Tibial nerve (tissue), 4 donors: ENCODE measurements at regions not wholly inside any gene's neighbourhood (a gene's known extent, or its start where the extent isn't known, plus 50 kb on each side); places are given as distances from the start of the nearest gene placed in this dataset.

ENCODE experiments used
- DNase-seq, 2 donors: peaks; one replicate each; pipeline ENCODE4 v3.0.0-alpha.2; 2019; ENCODE audit warnings: low spot score in 2 of 2
- H3K27ac ChIP-seq, 4 donors: fragments of 200-600 bp; sonication (generic) in 3 of 4; one replicate each; pipeline ENCODE4 v1.5.1; 2017 to 2019; ENCODE audit warnings: mild to moderate bottlenecking in 1 of 4
- H3K27me3 ChIP-seq, 2 donors: fragments of 200-600 bp; sonication (generic) in 1 of 2; one replicate each; pipeline versions ENCODE4 v1.5.1 to v1.6.0; 2017 to 2019
- H3K36me3 ChIP-seq, 3 donors: fragments of 200-600 bp; sonication (generic); one replicate each; pipeline ENCODE4 v1.5.1; 2018 to 2019
- H3K4me1 ChIP-seq, 4 donors: fragments of 200-600 bp; sonication (generic) in 3 of 4; one replicate each; pipeline ENCODE4 v1.5.1; 2017 to 2019
- H3K4me3 ChIP-seq, 4 donors: fragments of 200-600 bp; sonication (generic) in 3 of 4; one replicate each; pipeline ENCODE4 v1.5.1; 2017 to 2019; ENCODE audit warnings: mild to moderate bottlenecking in 1 of 4, moderate library complexity in 1 of 4
- H3K9me3 ChIP-seq, 4 donors: fragments of 200-600 bp; sonication (generic) in 3 of 4; one replicate each; pipeline ENCODE4 v1.5.1; 2017 to 2019
- EP300 ChIP-seq, 2 donors: sonication (generic); formaldehyde crosslinking; IDR thresholded peaks; one replicate each; pipeline ENCODE4 v1.6.1; 2017; ENCODE audit warnings: antibody characterized with exemption in 2 of 2, mild to moderate bottlenecking in 1 of 2
- POLR2A ChIP-seq, 2 donors: fragments of 450-650 bp; IDR thresholded peaks; one replicate each; pipeline ENCODE4 v1.6.1; 2017; ENCODE audit warnings: antibody characterized with exemption in 2 of 2, mild to moderate bottlenecking in 2 of 2, moderate library complexity in 2 of 2
- WGBS, 2 donors: methylation state at CpG; one replicate each; pipeline ENCODE4 v1.1.5; 2018; 5-methylcytosine and 5-hydroxymethylcytosine counted together
- TF ChIP-seq, protein P1 (sequence below), 5 experiments: fragments of 200-600 bp in 3 of 5; fragments of 450-650 bp in 2 of 5; sonication (generic) in 3 of 5; IDR thresholded peaks; one replicate each; pipeline ENCODE4 v1.5.1; 2016 to 2019; ENCODE audit warnings: antibody characterized with exemption in 5 of 5, mild to moderate bottlenecking in 3 of 5, moderate library complexity in 2 of 5

DNA sequence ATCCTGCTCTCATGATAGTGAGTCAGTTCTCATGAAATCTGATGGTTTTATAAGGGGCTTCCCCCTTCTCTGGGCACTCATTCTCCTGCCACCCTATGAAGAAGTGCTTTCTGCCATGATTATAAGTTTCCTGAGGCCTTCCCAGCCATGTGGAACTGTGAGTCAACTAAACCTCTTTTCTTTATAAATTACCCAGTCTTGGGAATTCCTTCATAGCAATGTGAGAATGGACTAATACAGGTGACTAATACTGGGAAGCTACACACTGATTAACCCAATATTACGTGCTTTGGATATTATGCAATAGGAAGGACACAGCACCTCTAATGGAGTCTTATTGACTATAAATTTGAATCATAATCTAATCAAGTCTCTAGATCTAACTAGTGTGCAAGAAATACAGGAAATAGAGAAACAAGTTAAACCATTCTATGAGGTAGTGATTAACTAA is 107.2 kb upstream of the ETAA1 start:
- Histone ChIP-seq H3K27me3 (no peaks in the 10 kb centered on the region), H3K36me3 (no peaks in the 10 kb centered on the region), H3K4me1 (no peaks in the 10 kb centered on the region), H3K4me3 (no peak overlapping the region), H3K27ac (no peak overlapping the region), H3K9me3 (no peaks in the 10 kb centered on the region)
- DNase-seq: no peak
- WGBS, 2 donors: 93% methylated on average over 1 of the region's 1 CpG
- TF ChIP-seq POLR2A (IDR thresholded peaks at IDR 0.05) (no peak), EP300 (IDR thresholded peaks at IDR 0.05) (no peak)
- TF ChIP-seq, protein P1, sequence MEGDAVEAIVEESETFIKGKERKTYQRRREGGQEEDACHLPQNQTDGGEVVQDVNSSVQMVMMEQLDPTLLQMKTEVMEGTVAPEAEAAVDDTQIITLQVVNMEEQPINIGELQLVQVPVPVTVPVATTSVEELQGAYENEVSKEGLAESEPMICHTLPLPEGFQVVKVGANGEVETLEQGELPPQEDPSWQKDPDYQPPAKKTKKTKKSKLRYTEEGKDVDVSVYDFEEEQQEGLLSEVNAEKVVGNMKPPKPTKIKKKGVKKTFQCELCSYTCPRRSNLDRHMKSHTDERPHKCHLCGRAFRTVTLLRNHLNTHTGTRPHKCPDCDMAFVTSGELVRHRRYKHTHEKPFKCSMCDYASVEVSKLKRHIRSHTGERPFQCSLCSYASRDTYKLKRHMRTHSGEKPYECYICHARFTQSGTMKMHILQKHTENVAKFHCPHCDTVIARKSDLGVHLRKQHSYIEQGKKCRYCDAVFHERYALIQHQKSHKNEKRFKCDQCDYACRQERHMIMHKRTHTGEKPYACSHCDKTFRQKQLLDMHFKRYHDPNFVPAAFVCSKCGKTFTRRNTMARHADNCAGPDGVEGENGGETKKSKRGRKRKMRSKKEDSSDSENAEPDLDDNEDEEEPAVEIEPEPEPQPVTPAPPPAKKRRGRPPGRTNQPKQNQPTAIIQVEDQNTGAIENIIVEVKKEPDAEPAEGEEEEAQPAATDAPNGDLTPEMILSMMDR (IDR thresholded peaks at IDR 0.05): no peak

DNA sequence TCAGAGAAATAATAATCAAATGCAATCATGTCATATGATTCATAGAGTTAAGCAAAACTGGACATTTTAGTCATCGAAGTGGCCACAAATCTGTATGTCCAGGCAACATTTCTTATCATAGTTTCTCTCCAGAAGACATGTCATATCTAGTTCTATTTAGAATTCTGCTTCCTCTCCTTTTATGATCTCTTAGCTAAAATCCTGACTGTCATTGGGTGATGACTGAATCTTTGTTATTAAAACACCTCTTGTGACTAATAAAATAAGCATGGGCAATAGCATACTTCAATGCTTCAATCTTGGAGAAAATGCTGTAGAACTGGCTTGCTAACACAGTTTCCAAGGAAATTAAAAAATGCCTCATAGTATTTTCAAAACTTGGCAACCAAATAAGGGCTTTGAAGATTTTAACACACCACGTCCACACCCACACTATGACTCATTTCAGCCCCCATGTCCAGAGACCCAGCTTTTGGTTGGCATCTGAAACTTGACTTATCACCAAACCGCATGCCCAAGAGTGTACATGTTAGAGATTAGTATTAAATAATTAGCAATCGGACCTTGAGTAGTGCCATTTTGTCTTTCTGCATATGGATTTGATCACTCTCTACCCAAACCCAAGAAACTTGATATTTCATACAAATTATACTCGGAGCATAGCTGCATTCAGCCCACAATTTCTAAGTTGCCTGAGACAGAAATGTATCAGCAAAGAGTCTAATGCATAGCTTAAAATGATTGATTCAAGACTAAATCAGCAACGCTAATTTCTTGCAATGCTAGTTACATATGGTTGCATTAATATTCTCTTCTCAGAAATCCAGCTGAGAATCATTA is 106.5 kb upstream of the ETAA1 start:
- no peaks in the 10 kb centered on the region for H3K4me1 ChIP-seq
- 75 to 78% methylated on average over 6 of the region's 6 CpGs for WGBS, 2 donors
- H3K27ac ChIP-seq: no peak overlapping the region
- no peaks in the 10 kb centered on the region for H3K27me3 ChIP-seq
- H3K36me3 ChIP-seq: no peaks in the 10 kb centered on the region
- TF ChIP-seq EP300 (IDR thresholded peaks at IDR 0.05): no peak
- no peak for DNase-seq
- no peak overlapping the region for H3K4me3 ChIP-seq
- H3K9me3 ChIP-seq: no peaks in the 10 kb centered on the region

DNA sequence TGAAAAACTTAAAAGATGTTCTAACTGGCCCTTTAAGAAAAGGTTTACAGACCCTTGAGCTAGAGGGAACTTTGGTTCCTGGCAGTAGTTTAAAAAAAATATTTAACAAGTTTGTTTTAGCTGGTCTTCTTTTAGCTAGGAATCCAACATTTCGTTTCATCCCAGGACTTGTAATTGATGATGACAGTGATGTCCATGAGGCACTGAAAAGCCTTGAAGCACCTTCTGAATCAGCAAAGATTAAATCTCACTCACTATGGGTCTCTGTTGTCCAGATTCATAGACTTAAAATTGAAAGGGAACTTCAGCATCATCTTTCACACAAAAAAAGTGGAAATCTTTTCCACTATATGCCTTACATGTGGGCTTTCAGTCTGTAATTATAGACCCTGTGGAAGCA is 102.9 kb upstream of the ETAA1 start:
- no peaks in the 10 kb centered on the region for H3K36me3 ChIP-seq
- H3K4me3 ChIP-seq: no peak overlapping the region
- H3K27ac ChIP-seq: no peak overlapping the region
- H3K27me3 ChIP-seq: no peaks in the 10 kb centered on the region
- no peaks in the 10 kb centered on the region for H3K9me3 ChIP-seq
- no peak for DNase-seq
- no peaks in the 10 kb centered on the region for H3K4me1 ChIP-seq
- 42 to 50% methylated on average over 1 of the region's 1 CpG for WGBS, 2 donors
- TF ChIP-seq EP300 (IDR thresholded peaks at IDR 0.05): no peak
- TF ChIP-seq, protein P1 (IDR thresholded peaks at IDR 0.05): no peak
- TF ChIP-seq POLR2A (IDR thresholded peaks at IDR 0.05): no peak

DNA sequence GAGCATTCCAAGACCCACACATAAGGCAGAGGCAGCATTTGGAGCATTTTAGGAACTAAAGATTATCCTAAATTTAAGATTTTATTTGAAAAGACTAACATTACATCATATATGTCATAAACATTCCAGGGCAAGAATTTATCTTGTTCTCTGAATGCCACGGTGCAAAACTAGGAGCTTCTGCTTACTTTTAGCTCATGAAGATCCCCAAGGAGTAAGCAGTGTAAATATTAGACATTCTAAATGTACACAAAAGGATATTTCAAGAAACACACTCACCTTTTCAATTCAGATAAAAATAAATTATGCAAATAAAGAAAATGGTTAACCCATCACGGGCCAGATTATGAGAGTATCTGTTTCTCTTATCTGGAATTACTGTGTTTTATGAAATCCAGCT is 101.7 kb upstream of the ETAA1 start:
- TF ChIP-seq EP300 (IDR thresholded peaks at IDR 0.05) (no peak), POLR2A (IDR thresholded peaks at IDR 0.05) (no peak)
- TF ChIP-seq, protein P1 (IDR thresholded peaks at IDR 0.05): no peak
- DNase-seq: no peak
- Histone ChIP-seq H3K27ac (no peak overlapping the region), H3K36me3 (no peaks in the 10 kb centered on the region), H3K27me3 (no peaks in the 10 kb centered on the region), H3K9me3 (no peaks in the 10 kb centered on the region), H3K4me3 (no peak overlapping the region), H3K4me1 (no peaks in the 10 kb centered on the region)
- WGBS, 2 donors: 62% methylated on average over 2 of the region's 2 CpGs

DNA sequence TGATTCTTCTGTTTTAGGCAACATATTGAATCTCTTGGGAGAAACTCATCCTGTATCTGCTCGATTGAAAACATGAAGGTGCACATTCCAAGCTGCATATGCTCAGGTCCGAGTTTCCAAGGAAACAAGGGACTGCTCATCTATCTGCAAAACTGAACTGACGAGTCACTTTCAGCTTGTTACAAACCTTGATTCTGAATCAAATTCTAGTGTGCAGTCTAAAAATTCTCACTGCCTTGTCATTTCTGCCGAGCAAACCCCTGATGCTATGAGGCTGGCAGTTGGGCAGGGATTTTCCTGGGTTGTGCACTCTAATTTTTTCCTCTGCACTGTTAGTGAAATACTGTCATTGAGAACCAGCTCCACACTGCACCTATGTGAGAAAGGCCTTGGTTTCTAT is 101.3 kb upstream of the ETAA1 start:
- no peak for DNase-seq
- WGBS, 2 donors: 67 to 70% methylated on average over 4 of the region's 4 CpGs
- H3K4me3 ChIP-seq: no peak overlapping the region
- TF ChIP-seq EP300 (IDR thresholded peaks at IDR 0.05): no peak
- TF ChIP-seq POLR2A (IDR thresholded peaks at IDR 0.05): no peak
- TF ChIP-seq, protein P1 (IDR thresholded peaks at IDR 0.05): no peak
- H3K36me3 ChIP-seq: no peaks in the 10 kb centered on the region
- H3K27me3 ChIP-seq: no peaks in the 10 kb centered on the region
- H3K9me3 ChIP-seq: no peaks in the 10 kb centered on the region
- no peak overlapping the region for H3K27ac ChIP-seq
- H3K4me1 ChIP-seq: no peaks in the 10 kb centered on the region
